Upper lobe of right lung (tissue), 1 donor: ENCODE measurements at regions not wholly inside any gene's neighbourhood (a gene's known extent, or its start where the extent isn't known, plus 50 kb on each side); places are given as distances from the start of the nearest gene placed in this dataset.

Experiments used
- ATAC-seq: fragments of 200-7000 bp; cut with Tn5 transposase; one replicate; pipeline ENCODE4 v1.9.1; 2020; ENCODE audit warnings: mild to moderate bottlenecking, moderate library complexity
- DNase-seq: peaks from one replicate; pipeline ENCODE4 v3.0.0-alpha.2; 2020
- H3K27ac ChIP-seq: fragments of 200-600 bp; one replicate; pipeline ENCODE4 v1.8.0; 2022
- H3K27me3 ChIP-seq: fragments of 200-600 bp; one replicate; pipeline ENCODE4 v1.8.0; 2022; ENCODE audit warnings: mild to moderate bottlenecking
- H3K36me3 ChIP-seq: fragments of 200-600 bp; one replicate; pipeline ENCODE4 v1.8.0; 2022
- H3K4me1 ChIP-seq: fragments of 200-600 bp; one replicate; pipeline ENCODE4 v1.8.0; 2022
- H3K4me3 ChIP-seq: fragments of 200-600 bp; one replicate; pipeline ENCODE4 v1.8.0; 2022; ENCODE audit warnings: mild to moderate bottlenecking
- H3K9me3 ChIP-seq: fragments of 200-600 bp; one replicate; pipeline ENCODE4 v1.8.0; 2022
- CTCF ChIP-seq: fragments of 200-600 bp; IDR thresholded peaks from one replicate; pipeline ENCODE4 v1.8.0; 2022; ENCODE audit warnings: antibody characterized with exemption
- intact Hi-C: fragments of 100-400 bp; cut with DNase I; formaldehyde crosslinking; loops from one replicate; pipeline ENCODE4 v1.11.0; 2022
- donor health status: DM: no; HTN: yes; CAD: no; lungs with severe emphysema.

- TF ChIP-seq CTCF: no peak
- intact Hi-C loops: no loop called here
- no peaks in the 10 kb centered on the region for H3K4me1 ChIP-seq
These were observed 341.7 kb downstream of the CDH26 start for GRCh38 chr20:60299951-60300350.

GRCh38 chr20:60300374-60300773 lies 342.2 kb downstream of the CDH26 start:
- H3K4me3 ChIP-seq: no peak overlapping the region
- DNase-seq (no peak), ATAC-seq (no peak)
- no peak overlapping the region for H3K27ac ChIP-seq
- H3K27me3 ChIP-seq: peaks cover 3% of the 10 kb centered on the region
- TF ChIP-seq CTCF: no peak
- intact Hi-C loops: no loop called here
- H3K4me1 ChIP-seq: no peaks in the 10 kb centered on the region
- H3K9me3 ChIP-seq: no peaks in the 10 kb centered on the region
- H3K36me3 ChIP-seq: no peaks in the 10 kb centered on the region

More at GRCh38 chr20:60299951-60300350, 341.7 kb downstream of the CDH26 start:
- ATAC-seq (peak; percentile 32), DNase-seq (no peak)
- no peak overlapping the region for H3K27ac ChIP-seq
- H3K36me3 ChIP-seq: no peaks in the 10 kb centered on the region
- peaks cover 3% of the 10 kb centered on the region for H3K27me3 ChIP-seq
- H3K9me3 ChIP-seq: no peaks in the 10 kb centered on the region
- no peak overlapping the region for H3K4me3 ChIP-seq

- intact Hi-C loops: no loop called here
- no peak for ATAC-seq
- DNase-seq: no peak
- Histone ChIP-seq H3K27me3 (peaks cover 3% of the 10 kb centered on the region), H3K4me3 (no peak overlapping the region), H3K27ac (no peak overlapping the region), H3K36me3 (no peaks in the 10 kb centered on the region), H3K9me3 (no peaks in the 10 kb centered on the region), H3K4me1 (no peaks in the 10 kb centered on the region)
- TF ChIP-seq CTCF: no peak
These were observed 344.7 kb downstream of the CDH26 start for GRCh38 chr20:60302875-60303274.

GRCh38 chr20:60304026-60304590 lies 345.9 kb downstream of the CDH26 start:
- H3K36me3 ChIP-seq: no peaks in the 10 kb centered on the region
- no peaks in the 10 kb centered on the region for H3K9me3 ChIP-seq
- intact Hi-C loops: no loop called here
- H3K27me3 ChIP-seq: peaks cover 3% of the 10 kb centered on the region
- ATAC-seq: no peak
- H3K4me1 ChIP-seq: no peaks in the 10 kb centered on the region
- DNase-seq: no peak
- no peak overlapping the region for H3K27ac ChIP-seq
- TF ChIP-seq CTCF: no peak
- no peak overlapping the region for H3K4me3 ChIP-seq

GRCh38 chr20:60304931-60305330 lies 346.7 kb downstream of the CDH26 start:
- Histone ChIP-seq H3K4me1 (no peaks in the 10 kb centered on the region), H3K4me3 (no peak overlapping the region), H3K9me3 (no peaks in the 10 kb centered on the region), H3K36me3 (no peaks in the 10 kb centered on the region), H3K27ac (no peak overlapping the region), H3K27me3 (peaks cover 3% of the 10 kb centered on the region)
- intact Hi-C loops: no loop called here
- no peak for ATAC-seq
- no peak for DNase-seq
- no peak for TF ChIP-seq CTCF

GRCh38 chr20:60306105-60306504 lies 347.9 kb downstream of the CDH26 start:
- H3K36me3 ChIP-seq: no peaks in the 10 kb centered on the region
- no peak overlapping the region for H3K27ac ChIP-seq
- ATAC-seq: no peak
- intact Hi-C loops: no loop called here
- H3K4me1 ChIP-seq: no peaks in the 10 kb centered on the region
- DNase-seq: no peak
- no peaks in the 10 kb centered on the region for H3K27me3 ChIP-seq
- no peak for TF ChIP-seq CTCF
- H3K4me3 ChIP-seq: no peak overlapping the region
- no peaks in the 10 kb centered on the region for H3K9me3 ChIP-seq
